ENCODE measurements at regions not wholly inside any gene's neighbourhood (a gene's known extent, or its start where the extent isn't known, plus 50 kb on each side); places are given as distances from the start of the nearest gene placed in this dataset.

GRCh38 chr5:26692952-26693351 lies 345.4 kb downstream of the CDH9 start:
- intact Hi-C loops (cut with DNase I) = no loop called here
- H3K27me3 ChIP-seq (ENCODE audit: control insufficient read depth in 1 of 2, insufficient read depth in 2 of 2, low read length in 1 of 2) = no peaks in the 10 kb centered on the region
- DNase-seq = no peak
- WGBS, 2 donors = 85 to 91% methylated on average over 5 of the region's 5 CpGs
- no peak overlapping the region for H3K27ac ChIP-seq (ENCODE audit: low read depth in 1 of 2, low read length in 2 of 2)
- H3K9me3 ChIP-seq (ENCODE audit: control insufficient read depth, low read length) = no peaks in the 10 kb centered on the region
- H3K4me1 ChIP-seq (ENCODE audit: control insufficient read depth in 1 of 2, insufficient read depth in 2 of 2, low read length in 2 of 2) = no peaks in the 10 kb centered on the region
- ATAC-seq (ENCODE audit: low FRiP score) = no peak
- H3K4me3 ChIP-seq (ENCODE audit: low read length in 2 of 2) = no peak overlapping the region
- no peaks in the 10 kb centered on the region for H3K36me3 ChIP-seq (ENCODE audit: control insufficient read depth in 1 of 2, insufficient read depth in 2 of 2, low read length in 1 of 2)

- Histone ChIP-seq H3K27ac (ENCODE audit: low read depth in 1 of 2, low read length in 2 of 2) (no peak overlapping the region), H3K36me3 (ENCODE audit: control insufficient read depth in 1 of 2, insufficient read depth in 2 of 2, low read length in 1 of 2) (no peaks in the 10 kb centered on the region), H3K4me1 (ENCODE audit: control insufficient read depth in 1 of 2, insufficient read depth in 2 of 2, low read length in 2 of 2) (no peaks in the 10 kb centered on the region), H3K9me3 (ENCODE audit: control insufficient read depth, low read length) (no peaks in the 10 kb centered on the region), H3K27me3 (ENCODE audit: control insufficient read depth in 1 of 2, insufficient read depth in 2 of 2, low read length in 1 of 2) (no peaks in the 10 kb centered on the region), H3K4me3 (ENCODE audit: low read length in 2 of 2) (no peak overlapping the region)
- DNase-seq = no peak
- intact Hi-C loops (cut with DNase I) = no loop called here
- no peak for ATAC-seq (ENCODE audit: low FRiP score)
These were observed 346.9 kb downstream of the CDH9 start for GRCh38 chr5:26691486-26691885.

GRCh38 chr5:26690511-26690910 lies 347.9 kb downstream of the CDH9 start:
- Histone ChIP-seq H3K9me3 (ENCODE audit: control insufficient read depth, low read length) (no peaks in the 10 kb centered on the region), H3K27ac (ENCODE audit: low read depth in 1 of 2, low read length in 2 of 2) (no peak overlapping the region), H3K27me3 (ENCODE audit: control insufficient read depth in 1 of 2, insufficient read depth in 2 of 2, low read length in 1 of 2) (no peaks in the 10 kb centered on the region), H3K4me3 (ENCODE audit: low read length in 2 of 2) (no peak overlapping the region), H3K36me3 (ENCODE audit: control insufficient read depth in 1 of 2, insufficient read depth in 2 of 2, low read length in 1 of 2) (no peaks in the 10 kb centered on the region), H3K4me1 (ENCODE audit: control insufficient read depth in 1 of 2, insufficient read depth in 2 of 2, low read length in 2 of 2) (no peaks in the 10 kb centered on the region)
- intact Hi-C loops (cut with DNase I) = no loop called here
- DNase-seq (no peak), ATAC-seq (ENCODE audit: low FRiP score) (no peak)
- 65 to 69% methylated on average over 1 of the region's 1 CpG for WGBS, 2 donors

GRCh38 chr5:26681861-26682260 lies 356.5 kb downstream of the CDH9 start:
- Histone ChIP-seq H3K4me1 (ENCODE audit: control insufficient read depth in 1 of 2, insufficient read depth in 2 of 2, low read length in 2 of 2) (no peaks in the 10 kb centered on the region), H3K9me3 (ENCODE audit: control insufficient read depth, low read length) (no peaks in the 10 kb centered on the region), H3K4me3 (ENCODE audit: low read length in 2 of 2) (no peak overlapping the region), H3K36me3 (ENCODE audit: control insufficient read depth in 1 of 2, insufficient read depth in 2 of 2, low read length in 1 of 2) (no peaks in the 10 kb centered on the region), H3K27ac (ENCODE audit: low read depth in 1 of 2, low read length in 2 of 2) (no peak overlapping the region), H3K27me3 (ENCODE audit: control insufficient read depth in 1 of 2, insufficient read depth in 2 of 2, low read length in 1 of 2) (no peaks in the 10 kb centered on the region)
- DNase-seq (no peak), ATAC-seq (ENCODE audit: low FRiP score) (no peak)
- intact Hi-C loops (cut with DNase I) = no loop called here
- 63 to 73% methylated on average over 1 of the region's 1 CpG for WGBS, 2 donors

- H3K27me3 ChIP-seq (ENCODE audit: control insufficient read depth in 1 of 2, insufficient read depth in 2 of 2, low read length in 1 of 2) = no peaks in the 10 kb centered on the region
- 69 to 73% methylated on average over 8 of the region's 8 CpGs for WGBS, 2 donors
- intact Hi-C loops (cut with DNase I) = no loop called here
- no peak for DNase-seq
- no peaks in the 10 kb centered on the region for H3K36me3 ChIP-seq (ENCODE audit: control insufficient read depth in 1 of 2, insufficient read depth in 2 of 2, low read length in 1 of 2)
- ATAC-seq (ENCODE audit: low FRiP score) = no peak
- no peaks in the 10 kb centered on the region for H3K9me3 ChIP-seq (ENCODE audit: control insufficient read depth, low read length)
- no peak overlapping the region for H3K27ac ChIP-seq (ENCODE audit: low read depth in 1 of 2, low read length in 2 of 2)
- no peaks in the 10 kb centered on the region for H3K4me1 ChIP-seq (ENCODE audit: control insufficient read depth in 1 of 2, insufficient read depth in 2 of 2, low read length in 2 of 2)
- no peak overlapping the region for H3K4me3 ChIP-seq (ENCODE audit: low read length in 2 of 2)
These were observed 363.5 kb downstream of the CDH9 start for GRCh38 chr5:26674846-26675245.

- Histone ChIP-seq H3K4me1 (ENCODE audit: control insufficient read depth in 1 of 2, insufficient read depth in 2 of 2, low read length in 2 of 2) (no peaks in the 10 kb centered on the region), H3K27ac (ENCODE audit: low read depth in 1 of 2, low read length in 2 of 2) (no peak overlapping the region), H3K36me3 (ENCODE audit: control insufficient read depth in 1 of 2, insufficient read depth in 2 of 2, low read length in 1 of 2) (no peaks in the 10 kb centered on the region), H3K27me3 (ENCODE audit: control insufficient read depth in 1 of 2, insufficient read depth in 2 of 2, low read length in 1 of 2) (no peaks in the 10 kb centered on the region), H3K4me3 (ENCODE audit: low read length in 2 of 2) (no peak overlapping the region), H3K9me3 (ENCODE audit: control insufficient read depth, low read length) (no peaks in the 10 kb centered on the region)
- WGBS, 2 donors = 92 to 95% methylated on average over 25 of the region's 25 CpGs
- intact Hi-C loops (cut with DNase I) = no loop called here
- no peak for DNase-seq
- ATAC-seq (ENCODE audit: low FRiP score) = no peak
These were observed 368.9 kb downstream of the CDH9 start for GRCh38 chr5:26669523-26669922.

GRCh38 chr5:26669031-26669430 lies 369.4 kb downstream of the CDH9 start:
- Histone ChIP-seq H3K27ac (ENCODE audit: low read depth in 1 of 2, low read length in 2 of 2) (no peak overlapping the region), H3K27me3 (ENCODE audit: control insufficient read depth in 1 of 2, insufficient read depth in 2 of 2, low read length in 1 of 2) (no peaks in the 10 kb centered on the region), H3K4me3 (ENCODE audit: low read length in 2 of 2) (no peak overlapping the region), H3K36me3 (ENCODE audit: control insufficient read depth in 1 of 2, insufficient read depth in 2 of 2, low read length in 1 of 2) (no peaks in the 10 kb centered on the region), H3K4me1 (ENCODE audit: control insufficient read depth in 1 of 2, insufficient read depth in 2 of 2, low read length in 2 of 2) (no peaks in the 10 kb centered on the region), H3K9me3 (ENCODE audit: control insufficient read depth, low read length) (no peaks in the 10 kb centered on the region)
- ATAC-seq (ENCODE audit: low FRiP score) = no peak
- intact Hi-C loops (cut with DNase I) = no loop called here
- DNase-seq = no peak
- 89 to 90% methylated on average over 14 of the region's 14 CpGs for WGBS, 2 donors

- H3K27me3 ChIP-seq (ENCODE audit: control insufficient read depth in 1 of 2, insufficient read depth in 2 of 2, low read length in 1 of 2) = no peaks in the 10 kb centered on the region
- no peak for DNase-seq
- no peaks in the 10 kb centered on the region for H3K4me1 ChIP-seq (ENCODE audit: control insufficient read depth in 1 of 2, insufficient read depth in 2 of 2, low read length in 2 of 2)
- intact Hi-C loops (cut with DNase I) = no loop called here
- no peaks in the 10 kb centered on the region for H3K9me3 ChIP-seq (ENCODE audit: control insufficient read depth, low read length)
- no peaks in the 10 kb centered on the region for H3K36me3 ChIP-seq (ENCODE audit: control insufficient read depth in 1 of 2, insufficient read depth in 2 of 2, low read length in 1 of 2)
- H3K27ac ChIP-seq (ENCODE audit: low read depth in 1 of 2, low read length in 2 of 2) = no peak overlapping the region
- H3K4me3 ChIP-seq (ENCODE audit: low read length in 2 of 2) = no peak overlapping the region
- no peak for ATAC-seq (ENCODE audit: low FRiP score)
These were observed 372.0 kb downstream of the CDH9 start for GRCh38 chr5:26666371-26666770.

- Histone ChIP-seq H3K36me3 (ENCODE audit: control insufficient read depth in 1 of 2, insufficient read depth in 2 of 2, low read length in 1 of 2) (no peaks in the 10 kb centered on the region), H3K27me3 (ENCODE audit: control insufficient read depth in 1 of 2, insufficient read depth in 2 of 2, low read length in 1 of 2) (no peaks in the 10 kb centered on the region), H3K27ac (ENCODE audit: low read depth in 1 of 2, low read length in 2 of 2) (no peak overlapping the region), H3K9me3 (ENCODE audit: control insufficient read depth, low read length) (no peaks in the 10 kb centered on the region), H3K4me1 (ENCODE audit: control insufficient read depth in 1 of 2, insufficient read depth in 2 of 2, low read length in 2 of 2) (no peaks in the 10 kb centered on the region), H3K4me3 (ENCODE audit: low read length in 2 of 2) (no peak overlapping the region)
- 89 to 96% methylated on average over 1 of the region's 1 CpG for WGBS, 2 donors
- intact Hi-C loops (cut with DNase I) = no loop called here
- DNase-seq (no peak), ATAC-seq (ENCODE audit: low FRiP score) (no peak)
These were observed 374.9 kb downstream of the CDH9 start for GRCh38 chr5:26663500-26663899.

All from aorta (tissue), 5 donors.